Esophagus squamous epithelium (tissue), 4 donors: ENCODE measurements at regions not wholly inside any gene's neighbourhood (a gene's known extent, or its start where the extent isn't known, plus 50 kb on each side); places are given as distances from the start of the nearest gene placed in this dataset.

Source experiments
- CTCF ChIP-seq, 6 experiments: fragments of 450-650 bp in 4 of 6; fragments of 200-600 bp in 2 of 6; sonication (generic) in 2 of 6; IDR thresholded peaks; one replicate each; pipeline ENCODE4 v1.5.1; 2016 to 2019; ENCODE audit warnings: antibody characterized with exemption in 6 of 6, mild to moderate bottlenecking in 4 of 6, moderate library complexity in 4 of 6
- POLR2A ChIP-seq, 4 donors: fragments of 450-650 bp; IDR thresholded peaks; one replicate each; pipeline ENCODE4 v1.6.1; 2017; ENCODE audit warnings: antibody characterized with exemption in 4 of 4, mild to moderate bottlenecking in 4 of 4, moderate library complexity in 3 of 4

- TF ChIP-seq POLR2A (IDR thresholded peaks at IDR 0.05) (no peak), CTCF (IDR thresholded peaks at IDR 0.05) (no peak)
Observed at GRCh38 chr6:119543332-119543731, 193.8 kb upstream of the MAN1A1 start.
